AG09309 (cell line): ENCODE measurements at regions not wholly inside any gene's neighbourhood (a gene's known extent, or its start where the extent isn't known, plus 50 kb on each side); places are given as distances from the start of the nearest gene placed in this dataset.

Experiments
- DNase-seq: peaks from one replicate; pipeline ENCODE4 v3.0.0-alpha.2; 2010; ENCODE audit warnings: low read depth
- H3K4me3 ChIP-seq: 2 replicates; pipeline ENCODE4 v1.5.1; 2011; ENCODE audit warnings: mild to moderate bottlenecking, low read depth, low read length, moderate library complexity; ENCODE audit not compliant: control insufficient read depth
- TF ChIP-seq, protein P1 (sequence below): IDR thresholded peaks from 2 replicates; pipeline ENCODE4 v1.5.1; 2011; ENCODE audit warnings: mild to moderate bottlenecking, low read depth, low read length, inconsistent platforms; ENCODE audit not compliant: insufficient read depth, control insufficient read depth; ENCODE audit errors: missing control alignments

DNA sequence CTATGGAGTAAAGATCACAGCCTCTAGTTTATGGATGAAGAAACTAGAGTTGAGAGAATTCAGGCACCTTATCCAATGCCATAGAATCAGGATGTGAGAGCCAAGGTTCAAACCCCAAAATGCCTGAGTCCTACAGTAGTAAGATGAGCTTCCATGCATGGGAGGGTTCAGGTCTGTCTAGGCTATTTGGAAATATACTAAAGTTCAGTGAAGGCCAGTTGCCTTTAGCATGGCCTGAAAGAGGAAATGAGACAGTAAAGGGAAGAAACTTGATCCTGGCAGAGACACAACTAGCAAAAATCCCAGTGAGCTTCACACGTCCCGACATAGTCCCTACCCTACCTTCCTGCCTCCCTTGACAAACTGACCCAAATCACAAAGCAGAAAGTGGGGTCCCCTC lies 317.0 kb downstream of the RASEF start:
- TF ChIP-seq, protein P1, sequence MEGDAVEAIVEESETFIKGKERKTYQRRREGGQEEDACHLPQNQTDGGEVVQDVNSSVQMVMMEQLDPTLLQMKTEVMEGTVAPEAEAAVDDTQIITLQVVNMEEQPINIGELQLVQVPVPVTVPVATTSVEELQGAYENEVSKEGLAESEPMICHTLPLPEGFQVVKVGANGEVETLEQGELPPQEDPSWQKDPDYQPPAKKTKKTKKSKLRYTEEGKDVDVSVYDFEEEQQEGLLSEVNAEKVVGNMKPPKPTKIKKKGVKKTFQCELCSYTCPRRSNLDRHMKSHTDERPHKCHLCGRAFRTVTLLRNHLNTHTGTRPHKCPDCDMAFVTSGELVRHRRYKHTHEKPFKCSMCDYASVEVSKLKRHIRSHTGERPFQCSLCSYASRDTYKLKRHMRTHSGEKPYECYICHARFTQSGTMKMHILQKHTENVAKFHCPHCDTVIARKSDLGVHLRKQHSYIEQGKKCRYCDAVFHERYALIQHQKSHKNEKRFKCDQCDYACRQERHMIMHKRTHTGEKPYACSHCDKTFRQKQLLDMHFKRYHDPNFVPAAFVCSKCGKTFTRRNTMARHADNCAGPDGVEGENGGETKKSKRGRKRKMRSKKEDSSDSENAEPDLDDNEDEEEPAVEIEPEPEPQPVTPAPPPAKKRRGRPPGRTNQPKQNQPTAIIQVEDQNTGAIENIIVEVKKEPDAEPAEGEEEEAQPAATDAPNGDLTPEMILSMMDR: no peak
- DNase-seq: no peak
- H3K4me3 ChIP-seq: no peak overlapping the region

DNA sequence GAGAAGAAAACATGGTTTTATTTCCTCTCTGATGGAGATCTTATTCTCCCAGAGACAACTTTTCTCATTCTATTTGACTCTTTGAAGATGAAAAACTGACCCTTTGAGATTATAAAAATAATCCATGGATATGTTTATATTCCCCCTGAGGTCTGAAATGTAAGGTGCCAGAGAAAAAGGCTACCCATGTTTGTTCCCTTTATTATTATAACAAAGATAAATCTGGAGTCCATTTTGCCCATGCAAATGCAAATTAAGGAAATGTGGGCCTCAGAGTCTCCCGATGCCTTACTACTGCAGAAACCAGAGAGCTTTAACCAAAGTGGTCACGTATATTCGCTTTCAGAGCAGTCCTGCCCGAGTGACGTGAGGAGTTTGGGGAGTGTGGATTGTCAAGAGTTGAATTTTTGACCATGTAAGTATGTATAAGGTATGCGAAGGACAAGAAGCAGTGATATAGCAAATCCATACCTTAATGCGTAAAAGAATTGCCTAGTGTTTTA lies 312.5 kb downstream of the RASEF start:
- TF ChIP-seq, protein P1: no peak
- no peak for DNase-seq
- no peak overlapping the region for H3K4me3 ChIP-seq

DNA sequence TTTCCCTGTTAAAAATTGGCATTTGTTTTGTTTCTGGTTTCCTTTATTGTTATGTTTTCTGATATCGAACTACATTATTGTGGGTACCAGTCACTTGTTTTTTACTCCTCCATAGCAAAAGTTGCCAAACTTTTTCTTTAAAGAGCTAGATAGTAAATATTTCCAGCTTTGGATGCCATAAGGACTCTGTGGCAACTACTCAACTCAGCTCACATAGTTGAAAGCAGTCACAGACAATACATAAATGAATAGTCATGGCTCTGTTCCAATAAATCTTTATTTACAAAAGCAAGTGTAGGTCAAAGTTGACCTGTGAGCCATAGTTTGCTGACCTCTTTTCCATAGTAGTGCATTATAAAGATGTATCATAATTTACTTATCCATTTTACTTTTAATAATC lies 305.0 kb downstream of the RASEF start:
- no peak for DNase-seq
- TF ChIP-seq, protein P1: no peak
- H3K4me3 ChIP-seq: no peak overlapping the region

DNA sequence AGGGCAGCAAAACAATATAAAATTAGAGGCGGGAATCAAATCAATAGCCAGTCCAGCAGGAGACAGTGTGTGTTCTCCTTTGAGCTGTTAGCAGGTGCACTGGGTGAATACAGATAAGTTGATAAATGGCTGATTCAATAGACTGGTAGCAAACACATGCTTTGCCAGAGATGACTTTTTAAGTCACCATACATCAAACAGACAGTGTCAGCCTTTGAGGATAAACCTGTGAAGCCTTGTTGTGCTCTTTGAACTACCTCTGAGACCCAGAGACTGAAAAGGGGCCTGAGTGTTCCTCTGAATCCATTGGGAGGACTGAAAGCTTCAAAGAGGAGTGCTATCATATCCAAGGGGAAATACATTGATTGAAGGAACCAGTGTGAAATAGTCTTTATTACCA lies 301.9 kb downstream of the RASEF start:
- no peak for DNase-seq
- H3K4me3 ChIP-seq: no peak overlapping the region
- TF ChIP-seq, protein P1: no peak

DNA sequence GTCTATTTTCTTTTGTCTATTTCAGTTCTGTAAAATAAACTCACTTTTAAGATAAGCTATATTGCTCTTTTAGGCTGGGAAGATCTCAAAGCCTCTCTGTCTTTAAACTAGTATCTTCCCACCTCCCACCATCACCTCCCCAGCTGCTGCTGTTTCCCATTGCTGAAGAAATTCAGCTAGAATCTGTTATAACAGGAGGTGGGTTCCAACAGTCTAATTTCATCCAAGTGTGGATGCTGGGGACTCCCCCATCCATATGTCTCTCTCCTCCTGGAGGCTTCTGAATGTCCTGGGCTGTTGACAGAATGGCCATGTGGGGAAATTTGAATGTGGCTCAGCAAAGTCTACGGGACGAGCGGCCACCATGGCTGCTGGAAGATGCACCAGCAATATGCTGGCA lies 301.0 kb downstream of the RASEF start:
- no peak for DNase-seq
- no peak overlapping the region for H3K4me3 ChIP-seq
- TF ChIP-seq, protein P1: no peak

DNA sequence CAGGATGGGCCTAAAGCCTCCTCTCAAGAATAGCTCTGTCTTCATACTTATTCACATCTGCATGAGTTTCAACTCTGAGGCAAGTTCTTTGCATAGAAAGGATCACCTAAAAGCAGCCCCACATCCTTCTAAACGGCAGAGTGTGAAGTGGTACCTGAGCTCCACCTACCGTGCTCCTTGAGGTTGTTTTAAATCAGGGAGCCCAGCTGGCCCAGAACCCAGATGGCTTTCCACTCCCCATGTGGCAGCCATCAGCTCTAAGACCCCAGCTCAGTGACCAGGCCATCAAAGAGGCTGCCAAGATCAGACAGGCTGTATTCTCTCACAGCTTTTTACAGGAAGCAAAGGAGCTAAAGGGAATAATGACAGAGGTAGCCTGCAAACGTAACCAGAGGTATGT lies 299.3 kb downstream of the RASEF start:
- no peak overlapping the region for H3K4me3 ChIP-seq
- DNase-seq: no peak
- TF ChIP-seq, protein P1: no peak
